GM21367 (cell line): ENCODE measurements at regions not wholly inside any gene's neighbourhood (a gene's known extent, or its start where the extent isn't known, plus 50 kb on each side); places are given as distances from the start of the nearest gene placed in this dataset.

Experiments
- ATAC-seq: cut with Tn5 transposase; IDR thresholded peaks from one replicate; pipeline ENCODE4 v1.9.1; 2021; ENCODE audit not compliant: unreplicated experiment

DNA sequence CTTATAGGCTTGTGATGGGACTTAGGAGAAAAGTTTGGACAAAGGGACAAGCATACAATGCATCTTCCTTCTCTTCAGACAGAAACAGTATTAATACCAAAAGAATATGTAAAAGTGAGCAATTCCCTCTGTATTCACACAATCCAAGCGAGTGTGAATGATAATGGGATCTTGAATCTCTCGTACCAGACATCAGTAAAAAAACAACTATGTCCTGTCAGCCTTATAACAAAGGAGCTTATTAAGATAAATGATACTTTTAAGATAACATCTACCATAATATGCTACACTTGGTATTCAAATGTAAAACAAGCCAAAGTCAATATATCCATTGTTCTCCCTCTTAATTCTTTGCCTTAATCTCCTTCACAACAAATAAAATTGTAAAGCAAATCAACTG lies 288.6 kb upstream of the CNTN6 start:
- ATAC-seq = no peak

- ATAC-seq = no peak
Measured at GRCh38 chr3:805326-805725, 287.5 kb upstream of the CNTN6 start.

- no peak for ATAC-seq
Measured at GRCh38 chr3:806006-806405, 286.8 kb upstream of the CNTN6 start.

DNA sequence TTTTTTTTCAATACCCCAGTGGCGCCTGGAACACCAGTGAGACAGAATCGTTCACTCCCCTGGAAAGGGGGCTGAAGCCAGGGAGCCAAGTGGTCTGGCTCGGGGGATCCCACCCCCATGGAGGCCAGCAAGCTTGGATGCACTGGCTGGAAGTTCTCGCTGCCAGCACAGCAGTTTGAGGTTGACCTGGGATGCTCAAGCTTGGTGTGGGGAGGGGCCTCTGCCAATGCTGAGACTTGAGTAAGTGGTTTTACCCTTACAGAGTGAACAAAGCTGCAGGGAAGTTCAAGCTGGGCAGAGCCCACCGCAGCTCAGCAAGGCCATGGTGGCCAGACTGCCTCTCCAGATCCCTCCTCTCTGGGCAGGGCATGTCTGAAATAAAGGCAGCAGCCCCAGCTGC lies 276.2 kb upstream of the CNTN6 start:
- no peak for ATAC-seq

GRCh38 chr3:834679-835078 lies 258.1 kb upstream of the CNTN6 start:
- no peak for ATAC-seq

GRCh38 chr3:835096-835495 lies 257.7 kb upstream of the CNTN6 start:
- ATAC-seq = no peak

- no peak for ATAC-seq
Measured at GRCh38 chr3:839981-840380, 252.8 kb upstream of the CNTN6 start.

DNA sequence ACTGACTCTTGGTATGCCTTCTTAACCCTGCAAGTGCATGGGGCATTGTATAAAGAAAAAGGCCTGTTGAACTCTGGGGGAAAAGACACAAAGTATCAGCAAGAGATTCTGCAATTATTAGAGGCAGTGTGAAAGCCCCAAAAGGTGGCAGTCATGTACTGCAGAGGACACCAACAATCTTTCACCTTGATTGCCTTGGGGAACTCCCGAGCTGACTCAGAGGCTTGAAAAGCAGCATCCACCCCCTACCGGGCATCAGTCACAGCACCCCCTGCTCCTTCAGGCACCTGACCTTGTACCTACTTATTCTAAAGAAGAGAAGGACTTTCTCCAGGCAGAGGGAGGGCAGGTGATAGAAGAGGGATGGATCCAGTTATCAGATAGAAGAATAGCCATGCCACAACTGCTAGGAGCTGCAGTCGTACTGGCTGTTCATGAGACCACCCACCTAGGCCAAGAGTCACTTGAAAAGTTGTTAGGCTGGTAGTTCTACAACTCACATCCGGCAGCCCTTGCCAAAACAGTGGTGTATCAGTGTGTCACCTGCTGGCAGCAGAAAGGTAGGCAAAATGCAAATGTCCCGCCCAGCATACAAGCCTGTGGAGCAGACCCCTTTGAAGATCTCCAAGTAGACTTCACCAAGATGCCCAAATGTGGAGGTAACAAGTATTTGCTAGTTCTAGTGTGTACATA lies 241.6 kb upstream of the CNTN6 start:
- ATAC-seq = no peak

DNA sequence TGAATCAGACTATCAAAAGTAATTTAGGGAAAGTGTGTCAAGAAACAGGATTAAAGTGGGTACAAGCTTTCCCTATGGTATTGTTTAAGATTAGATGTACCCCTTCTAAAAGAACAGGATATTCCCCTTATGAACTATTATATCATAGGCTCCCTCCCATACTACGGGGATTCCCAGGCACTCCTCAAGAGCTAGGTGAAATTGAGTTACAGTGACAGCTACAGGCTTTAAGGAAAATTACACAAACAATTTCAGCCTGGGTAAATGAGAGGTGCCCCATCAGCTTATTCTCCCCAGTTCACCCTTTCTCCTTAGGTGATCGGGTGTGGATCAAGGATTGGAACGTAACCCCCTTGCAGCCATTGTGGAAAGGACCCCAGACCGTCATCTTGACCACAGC lies 240.8 kb upstream of the CNTN6 start:
- ATAC-seq = no peak

DNA sequence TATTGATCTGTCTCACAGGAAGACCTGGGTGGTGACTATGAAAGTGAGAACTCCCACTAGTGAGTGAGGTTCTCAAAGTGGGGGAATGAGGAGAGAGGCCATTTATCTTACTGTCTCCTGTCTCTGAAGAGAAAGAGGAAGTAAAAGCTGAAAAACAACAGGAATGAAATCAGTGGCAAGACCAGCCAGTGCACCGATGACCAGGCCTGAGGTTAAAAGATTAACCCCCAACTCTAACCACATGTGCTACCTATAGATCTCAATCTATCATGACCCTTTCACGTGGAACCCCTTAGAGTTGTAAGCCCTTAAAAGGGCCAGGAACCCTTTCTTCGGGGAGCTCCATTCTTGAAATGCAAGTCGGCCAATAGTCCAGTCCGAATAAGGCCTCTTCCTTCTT lies 239.3 kb upstream of the CNTN6 start:
- ATAC-seq = no peak

DNA sequence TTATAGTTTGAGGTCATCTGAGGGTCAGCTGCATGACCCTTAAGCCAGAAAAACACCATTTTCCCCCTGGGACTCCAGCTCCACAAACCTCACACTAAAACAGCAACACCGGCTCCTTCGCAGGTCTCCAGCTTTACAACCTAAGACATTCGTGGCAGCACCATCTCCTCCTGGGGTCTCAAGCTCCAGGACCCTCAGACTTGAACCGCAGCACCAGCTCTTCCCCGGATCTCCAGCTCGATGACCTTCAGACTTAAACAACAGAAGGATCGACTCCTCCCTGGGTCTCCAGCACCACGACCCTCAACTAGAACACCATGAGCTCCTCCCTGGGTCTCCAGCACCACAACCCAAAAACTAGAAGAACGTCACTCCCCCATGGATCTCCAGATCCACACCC lies 233.7 kb upstream of the CNTN6 start:
- ATAC-seq = no peak

DNA sequence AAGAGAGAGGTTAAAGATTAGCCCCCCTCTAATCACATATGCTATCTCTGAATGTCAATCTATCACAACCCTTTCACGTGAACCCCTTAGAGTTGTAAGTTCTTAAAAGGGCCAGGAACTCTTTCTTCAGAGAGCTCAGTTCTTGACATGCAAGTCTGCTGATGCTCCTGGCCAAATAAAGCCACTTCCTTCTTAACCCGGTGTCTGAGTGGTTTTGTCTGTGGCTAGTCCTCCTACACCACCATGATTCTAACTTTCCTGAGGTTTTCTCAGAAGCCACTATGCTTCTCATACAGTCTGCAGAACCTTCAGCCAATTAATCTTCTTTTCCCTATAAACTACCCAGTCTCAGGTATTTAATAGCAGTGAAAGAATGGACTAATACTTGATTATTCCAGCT lies 231.1 kb upstream of the CNTN6 start:
- ATAC-seq = no peak

- no peak for ATAC-seq
Measured at GRCh38 chr3:869269-869668, 223.6 kb upstream of the CNTN6 start.

GRCh38 chr3:869734-870133 lies 223.1 kb upstream of the CNTN6 start:
- ATAC-seq = no peak

GRCh38 chr3:871651-872050 lies 221.2 kb upstream of the CNTN6 start:
- no peak for ATAC-seq

DNA sequence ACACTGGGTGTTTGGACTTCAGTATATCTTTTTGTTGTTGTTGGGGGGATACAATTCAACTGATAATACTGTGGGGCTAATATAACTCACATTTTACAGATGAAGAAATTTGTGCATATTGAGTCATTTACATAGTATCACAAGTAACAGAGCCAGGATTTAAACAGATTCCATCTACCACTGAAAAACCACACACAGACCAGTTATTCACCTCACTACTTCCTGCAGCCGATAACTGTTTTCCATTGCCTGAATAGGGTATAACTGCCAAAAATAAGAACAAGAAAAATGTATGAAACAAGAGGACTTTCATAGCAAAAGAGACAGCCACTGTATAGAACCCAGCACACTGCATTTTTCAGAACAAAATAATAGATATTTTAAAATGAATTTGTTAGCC lies 215.8 kb upstream of the CNTN6 start:
- ATAC-seq = no peak

DNA sequence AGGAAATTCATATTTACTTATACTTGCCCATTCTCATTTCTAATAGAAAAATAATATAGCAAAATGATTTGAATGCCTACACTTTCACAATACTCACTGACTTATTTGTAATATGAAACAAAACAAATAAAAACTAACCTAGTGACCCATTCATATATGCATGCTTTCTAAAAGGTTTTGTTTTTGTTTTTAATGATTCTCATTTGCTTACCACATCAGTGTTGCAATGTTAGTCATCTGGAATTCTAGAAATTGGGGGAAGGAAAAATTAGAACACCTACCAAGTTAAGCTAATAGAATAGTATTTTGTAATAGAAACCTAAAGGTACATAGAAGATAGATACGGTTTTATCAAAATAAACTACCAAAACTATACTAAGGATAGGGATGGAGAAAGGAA lies 214.1 kb upstream of the CNTN6 start:
- no peak for ATAC-seq

GRCh38 chr3:880371-880770 lies 212.5 kb upstream of the CNTN6 start:
- no peak for ATAC-seq

GRCh38 chr3:882533-882932 lies 210.3 kb upstream of the CNTN6 start:
- ATAC-seq = no peak

GRCh38 chr3:901953-902778 lies 190.7 kb upstream of the CNTN6 start:
- peak; percentile 80 for ATAC-seq

DNA sequence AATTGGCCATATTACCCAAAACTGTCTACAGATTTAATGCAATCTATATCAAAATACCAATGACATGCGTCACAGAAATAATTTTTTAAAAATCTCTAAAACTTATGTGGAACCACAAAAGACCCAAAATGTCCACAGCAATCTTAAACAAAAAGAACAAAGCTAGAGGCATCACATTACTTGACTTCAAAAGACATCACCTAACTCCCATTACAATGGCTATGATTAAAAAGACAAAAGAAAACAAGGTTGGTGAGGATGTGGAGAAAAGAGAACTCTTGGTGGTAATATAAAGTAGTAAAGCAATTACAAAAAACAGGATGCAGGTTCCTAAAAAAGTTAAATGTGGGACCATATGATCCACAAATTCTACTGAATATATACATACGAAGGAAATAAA lies 187.6 kb upstream of the CNTN6 start:
- no peak for ATAC-seq

DNA sequence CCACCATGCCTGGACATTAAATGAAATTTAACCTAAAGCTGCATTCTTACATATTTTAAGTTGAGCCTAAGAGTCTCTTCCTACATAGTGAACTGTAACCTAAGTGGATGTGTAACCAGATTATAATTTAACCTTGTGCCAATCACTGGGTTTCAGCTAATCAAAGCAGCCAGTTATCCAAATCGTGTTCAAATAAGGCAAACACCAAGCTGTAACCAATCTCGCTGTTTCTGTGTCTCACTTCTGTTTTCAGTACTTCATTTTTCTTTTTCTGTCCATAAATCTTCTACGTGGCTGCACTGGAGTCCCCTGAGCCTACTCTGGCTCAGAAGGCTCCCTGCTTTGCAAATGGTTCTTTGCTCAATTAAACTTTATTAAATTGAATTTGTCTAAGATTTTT lies 186.1 kb upstream of the CNTN6 start:
- no peak for ATAC-seq

- ATAC-seq = no peak
Measured at GRCh38 chr3:908839-909238, 184.0 kb upstream of the CNTN6 start.
